GM13976 (cell line): ENCODE measurements at regions not wholly inside any gene's neighbourhood (a gene's known extent, or its start where the extent isn't known, plus 50 kb on each side); places are given as distances from the start of the nearest gene placed in this dataset.

Experiments
- DNase-seq: peaks from one replicate; pipeline ENCODE4 v3.0.0; 2012; ENCODE audit warnings: low spot score
- CTCF ChIP-seq: IDR thresholded peaks from 2 replicates; pipeline ENCODE4 v1.5.1; 2012; ENCODE audit warnings: borderline replicate concordance, mild to moderate bottlenecking; ENCODE audit not compliant: insufficient read depth; ENCODE audit errors: extremely low read depth, missing control alignments, control extremely low read depth
- in situ Hi-C: fragments of 300-500 bp; cut with MboI; formaldehyde crosslinking; loops from one replicate; pipeline ENCODE4 v1.12.0; 2022; ENCODE audit warnings: low sequenced_read_pairs, mixed read lengths, inconsistent platforms; ENCODE audit not compliant: unreplicated experiment

- no peak for DNase-seq
- in situ Hi-C loops = no loop called here
- TF ChIP-seq CTCF = no peak
Measured at GRCh38 chr15:46580924-46581323, 946.1 kb downstream of the SQOR start.

GRCh38 chr15:46589088-46589487, 954.3 kb downstream of the SQOR start:
- DNase-seq = no peak
- in situ Hi-C loops = no loop called here
- no peak for TF ChIP-seq CTCF

GRCh38 chr15:46591462-46591861, 956.6 kb downstream of the SQOR start:
- no peak for DNase-seq
- in situ Hi-C loops = no loop called here
- TF ChIP-seq CTCF = no peak

- TF ChIP-seq CTCF = no peak
- in situ Hi-C loops = no loop called here
- DNase-seq = no peak
Measured at GRCh38 chr15:46595016-46595415, 960.2 kb downstream of the SQOR start.

- TF ChIP-seq CTCF = no peak
- DNase-seq = no peak
- in situ Hi-C loops = no loop called here
Measured at GRCh38 chr15:46607077-46607476, 972.2 kb downstream of the SQOR start.

GRCh38 chr15:46616033-46616432, 981.2 kb downstream of the SQOR start:
- in situ Hi-C loops = no loop called here
- no peak for DNase-seq
- TF ChIP-seq CTCF = no peak

- no peak for TF ChIP-seq CTCF
- DNase-seq = no peak
- in situ Hi-C loops = no loop called here
Measured at GRCh38 chr15:46617507-46617906, 982.7 kb downstream of the SQOR start.
